Heart right ventricle (tissue), 16 donors: ENCODE measurements at regions not wholly inside any gene's neighbourhood (a gene's known extent, or its start where the extent isn't known, plus 50 kb on each side); places are given as distances from the start of the nearest gene placed in this dataset.

Experiments used
- ATAC-seq, 8 donors: fragments of 200-7000 bp; cut with Tn5 transposase; one replicate each; pipeline ENCODE4 v1.9.1; 2020; ENCODE audit warnings: mild to moderate bottlenecking in 8 of 8, moderate library complexity in 8 of 8, moderate number of reproducible peaks in 1 of 8
- DNase-seq, 2 donors: peaks; one replicate each; pipeline ENCODE4 v3.0.0-alpha.2; 2020
- H3K27ac ChIP-seq, 10 donors: fragments of 200-600 bp; sonication (generic) in 2 of 10; one replicate each; pipeline versions ENCODE4 v1.5.0 to v1.8.0; 2020 to 2022; ENCODE audit warnings: mild to moderate bottlenecking in 3 of 10
- H3K27me3 ChIP-seq, 7 donors: fragments of 200-600 bp; one replicate each; pipeline ENCODE4 v1.8.0; 2021 to 2022; ENCODE audit warnings: mild to moderate bottlenecking in 2 of 7
- H3K36me3 ChIP-seq, 9 donors: fragments of 200-600 bp; sonication (generic) in 1 of 9; one replicate each; pipeline versions ENCODE4 v1.5.0 to v1.8.0; 2020 to 2022; ENCODE audit warnings: mild to moderate bottlenecking in 2 of 9
- H3K4me1 ChIP-seq, 9 donors: fragments of 200-600 bp; sonication (generic) in 1 of 9; one replicate each; pipeline versions ENCODE4 v1.5.0 to v1.8.0; 2020 to 2022; ENCODE audit warnings: mild to moderate bottlenecking in 4 of 9
- H3K4me3 ChIP-seq, 10 donors: fragments of 200-600 bp; sonication (generic) in 2 of 10; one replicate each; pipeline versions ENCODE4 v1.5.0 to v1.8.0; 2020 to 2022; ENCODE audit warnings: mild to moderate bottlenecking in 7 of 10, moderate library complexity in 2 of 10
- H3K9me3 ChIP-seq, 11 donors: fragments of 200-600 bp in 10 of 11; sonication (generic) in 2 of 11; one replicate each; pipeline versions ENCODE4 v1.5.0 to v1.8.0; 2013 to 2022; ENCODE audit warnings: mild to moderate bottlenecking in 2 of 11, control low read depth in 1 of 11, moderate library complexity in 1 of 11
- CTCF ChIP-seq, 9 donors: fragments of 200-600 bp; sonication (generic) in 2 of 9; IDR thresholded peaks; one replicate each; pipeline versions ENCODE4 v1.5.0 to v1.8.0; 2021 to 2022; ENCODE audit warnings: antibody characterized with exemption in 9 of 9, mild to moderate bottlenecking in 5 of 9, moderate library complexity in 1 of 9
- WGBS, 2 donors: extraction: QIAGEN DNeasy Blood & Tissue Kit; methylation state at CpG; one replicate each; pipeline ENCODE4 v1.1.7; 2013; ENCODE audit warnings: inconsistent platforms in 1 of 2; 5-methylcytosine and 5-hydroxymethylcytosine counted together
- intact Hi-C, 10 donors: fragments of 100-400 bp; cut with DNase I; formaldehyde crosslinking; loops; one replicate each; pipeline versions ENCODE4 v1.11.1 to v1.14.2; 2022
- donor health status: Arrhythmogenic right ventricular cardiomyopathy.
- donor health status: ischemic (EF 13 %, LVEDD 7.1; RV severe dilation, severe dysfunction).
- donor health status: healthy with polysubstance abuse.
- donor health status: DM: no; HTN: yes; CAD: no.
- donor health status: DM: no; HTN: no; CAD: no.
- donor health status: ischemic (EF 25% LVEDD 6.9; RV normal size, moderate dysfunction).
- donor health status: ischemic (EF 25% LVEDD 5.7; RV mildly dilated, moderate dysfunction).
- donor health status: healthy.
- donor health status: DM: yes; HTN: yes; CAD: no.
- donor health status: Ischemic cardiomyopathy.
- donor health status: ischemic (EF 35%, LVEDD 5.7; RV mildly dilated, moderate dysfunction).
- donor health status: nonischemic (EF 11% LVEDD 7.7; RV severe dilation, severe dysfunction).
- donor health status: DM: yes; HTN: yes; CAD: no.
- donor health status: PGD.
- donor health status: ischemic (EF 29% LVEDD 5.4; RV normal size, mild dysfunction).
- donor health status: nonischemic (EF 23%, LVEDD 6.1; RV moderate dilation, normal function).

- peak in 1 of 2 donors; percentile 18 for DNase-seq
- Histone ChIP-seq H3K27me3 (no peaks in the 10 kb centered on the region), H3K9me3 (no peaks in the 10 kb centered on the region), H3K4me1 (peaks cover 0 to 30% (median 3%) of the 10 kb centered on the region in 9 donors), H3K4me3 (no peak overlapping the region), H3K36me3 (no peaks in the 10 kb centered on the region), H3K27ac (peak overlapping the region in 7 of 10 donors; percentile 18 to 75 (median 69))
- peak in 7 of 8 donors; percentile 2 to 42 (median 13) for ATAC-seq
- no peak for TF ChIP-seq CTCF (IDR thresholded peaks at IDR 0.05)
- intact Hi-C loops: loop anchor here in 5 of 10 donors (5.0 to 10.0 kb wide), 5 partner anchors 98 to 141 kb away; partner anchors contain the start of gene F3 (in 1 of the 5)
- 41 to 48% methylated on average over 1 of the region's 1 CpG for WGBS, 2 donors
Observed at GRCh38 chr1:94654031-94654430, 112.5 kb upstream of the F3 start.

- intact Hi-C loops: loop anchor here in 5 of 10 donors (5.0 to 10.0 kb wide), 5 partner anchors 99 to 141 kb away; partner anchors contain the start of gene F3 (in 1 of the 5)
- ATAC-seq (no peak), DNase-seq (no peak)
- TF ChIP-seq CTCF (IDR thresholded peaks at IDR 0.05): no peak
- WGBS, 2 donors: 47 to 66% methylated on average over 3 of the region's 3 CpGs
- H3K4me1 ChIP-seq: peaks cover 0 to 28% (median 3%) of the 10 kb centered on the region in 9 donors
- H3K9me3 ChIP-seq: no peaks in the 10 kb centered on the region
- no peaks in the 10 kb centered on the region for H3K27me3 ChIP-seq
- peak overlapping the region in 8 of 10 donors; percentile 5 to 75 (median 68) for H3K27ac ChIP-seq
- no peak overlapping the region for H3K4me3 ChIP-seq
- no peaks in the 10 kb centered on the region for H3K36me3 ChIP-seq
Observed at GRCh38 chr1:94653454-94653853, 111.9 kb upstream of the F3 start.

- ATAC-seq (no peak), DNase-seq (no peak)
- H3K9me3 ChIP-seq: no peaks in the 10 kb centered on the region
- H3K4me3 ChIP-seq: no peak overlapping the region
- TF ChIP-seq CTCF (IDR thresholded peaks at IDR 0.05): no peak
- H3K36me3 ChIP-seq: no peaks in the 10 kb centered on the region
- no peaks in the 10 kb centered on the region for H3K27me3 ChIP-seq
- intact Hi-C loops: loop anchor here in 5 of 10 donors (5.0 to 10.0 kb wide), 5 partner anchors 101 to 144 kb away; partner anchors contain the start of gene F3 (in 1 of the 5)
- WGBS, 2 donors: 95 to 100% methylated on average over 2 of the region's 2 CpGs
- H3K27ac ChIP-seq: no peak overlapping the region
- peaks cover 0 to 28% (median 0%) of the 10 kb centered on the region in 9 donors for H3K4me1 ChIP-seq
Observed at GRCh38 chr1:94651076-94651475, 109.5 kb upstream of the F3 start.

GRCh38 chr1:94650301-94650700, 108.7 kb upstream of the F3 start:
- H3K27ac ChIP-seq: no peak overlapping the region
- H3K4me1 ChIP-seq: peaks cover 0 to 28% (median 0%) of the 10 kb centered on the region in 9 donors
- no peaks in the 10 kb centered on the region for H3K9me3 ChIP-seq
- no peaks in the 10 kb centered on the region for H3K27me3 ChIP-seq
- no peaks in the 10 kb centered on the region for H3K36me3 ChIP-seq
- intact Hi-C loops: loop anchor here in 5 of 10 donors (5.0 to 10.0 kb wide), 5 partner anchors 102 to 144 kb away; partner anchors contain the start of gene F3 (in 1 of the 5)
- H3K4me3 ChIP-seq: no peak overlapping the region
- ATAC-seq (no peak), DNase-seq (no peak)
- TF ChIP-seq CTCF (IDR thresholded peaks at IDR 0.05): no peak
- 65 to 69% methylated on average over 2 of the region's 2 CpGs for WGBS, 2 donors
